ENCODE measurements at regions not wholly inside any gene's neighbourhood (a gene's known extent, or its start where the extent isn't known, plus 50 kb on each side); places are given as distances from the start of the nearest gene placed in this dataset.

DNA sequence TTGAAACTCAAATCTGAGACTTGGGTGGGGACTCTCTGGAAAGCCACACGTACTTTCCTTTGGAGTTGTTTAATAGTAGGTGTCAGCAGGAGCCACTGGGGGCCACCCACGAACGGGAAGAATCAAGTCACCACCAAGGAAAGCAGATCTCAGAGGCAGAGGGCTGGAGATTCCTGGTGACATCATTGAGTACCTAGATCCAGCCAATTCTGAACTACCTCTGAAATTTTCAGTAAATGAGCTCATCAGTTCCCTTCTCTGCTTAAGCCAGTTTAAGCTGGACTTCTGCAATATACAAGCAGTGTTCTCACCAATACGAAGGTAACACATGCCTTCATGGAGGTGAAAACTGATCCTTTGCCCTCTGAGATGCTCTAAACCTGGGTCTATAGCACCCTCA, 99.3 kb upstream of the SORCS3 start:
- TF ChIP-seq CHD2 (IDR thresholded peaks at IDR 0.05; ENCODE audit: low read length) (no peak), EZH2 (IDR thresholded peaks at IDR 0.05; ENCODE audit: low read depth, low read length, severe bottlenecking) (no peak), SP1 (IDR thresholded peaks at IDR 0.05; ENCODE audit: low read depth, low read length) (no peak), RFX5 (IDR thresholded peaks at IDR 0.05; ENCODE audit: borderline replicate concordance, low read depth, low read length) (no peak), FOSL1 (IDR thresholded peaks at IDR 0.05; ENCODE audit: insufficient read depth, low read depth, low read length) (no peak), HDAC2 (IDR thresholded peaks at IDR 0.05; ENCODE audit: borderline replicate concordance in 1 of 2, low read depth in 2 of 2, low read length in 2 of 2) (no peak), EP300 (IDR thresholded peaks at IDR 0.05; ENCODE audit: borderline replicate concordance in 1 of 2, low read depth in 2 of 2, low read length in 2 of 2) (no peak), GABPA (IDR thresholded peaks at IDR 0.05; ENCODE audit: borderline replicate concordance, insufficient read depth, low read length) (no peak), POLR2A (IDR thresholded peaks at IDR 0.05; ENCODE audit: control extremely low read depth in 1 of 2, low read depth in 2 of 2, low read length in 2 of 2) (no peak), POLR2AphosphoS5 (IDR thresholded peaks at IDR 0.05; ENCODE audit: low read depth, low read length) (no peak), TBP (IDR thresholded peaks at IDR 0.05; ENCODE audit: low read depth, low read length) (no peak), MAFK (IDR thresholded peaks at IDR 0.05; ENCODE audit: low read depth, low read length) (no peak)
- TF ChIP-seq, protein P1, sequence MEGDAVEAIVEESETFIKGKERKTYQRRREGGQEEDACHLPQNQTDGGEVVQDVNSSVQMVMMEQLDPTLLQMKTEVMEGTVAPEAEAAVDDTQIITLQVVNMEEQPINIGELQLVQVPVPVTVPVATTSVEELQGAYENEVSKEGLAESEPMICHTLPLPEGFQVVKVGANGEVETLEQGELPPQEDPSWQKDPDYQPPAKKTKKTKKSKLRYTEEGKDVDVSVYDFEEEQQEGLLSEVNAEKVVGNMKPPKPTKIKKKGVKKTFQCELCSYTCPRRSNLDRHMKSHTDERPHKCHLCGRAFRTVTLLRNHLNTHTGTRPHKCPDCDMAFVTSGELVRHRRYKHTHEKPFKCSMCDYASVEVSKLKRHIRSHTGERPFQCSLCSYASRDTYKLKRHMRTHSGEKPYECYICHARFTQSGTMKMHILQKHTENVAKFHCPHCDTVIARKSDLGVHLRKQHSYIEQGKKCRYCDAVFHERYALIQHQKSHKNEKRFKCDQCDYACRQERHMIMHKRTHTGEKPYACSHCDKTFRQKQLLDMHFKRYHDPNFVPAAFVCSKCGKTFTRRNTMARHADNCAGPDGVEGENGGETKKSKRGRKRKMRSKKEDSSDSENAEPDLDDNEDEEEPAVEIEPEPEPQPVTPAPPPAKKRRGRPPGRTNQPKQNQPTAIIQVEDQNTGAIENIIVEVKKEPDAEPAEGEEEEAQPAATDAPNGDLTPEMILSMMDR (IDR thresholded peaks at IDR 0.05; ENCODE audit: control extremely low read depth in 1 of 3, insufficient read depth in 1 of 3, low read depth in 1 of 3, low read length in 3 of 3), result no peak
